GM23248 (cell line): ENCODE measurements at regions not wholly inside any gene's neighbourhood (a gene's known extent, or its start where the extent isn't known, plus 50 kb on each side); places are given as distances from the start of the nearest gene placed in this dataset.
"Not testable (repeated sequence)": the region's sequence is repeated elsewhere in the genome, so short reads cannot be mapped to it uniquely, and the experiment has no call there.

Experiments
- DNase-seq: peaks from one replicate; pipeline ENCODE4 v3.0.0-alpha.2; 2015
- H2AFZ ChIP-seq: fragments of 200-600 bp; sonication (generic); 2 replicates; pipeline ENCODE4 v1.6.1; 2016; ENCODE audit warnings: antibody characterized with exemption
- H3F3A ChIP-seq: fragments of 200-600 bp; sonication (generic); 2 replicates; pipeline ENCODE4 v1.6.1; 2016; ENCODE audit warnings: mild to moderate bottlenecking, antibody characterized with exemption, mixed run types; ENCODE audit not compliant: insufficient read depth
- H3K27ac ChIP-seq: fragments of 200-600 bp; sonication (generic); 2 replicates; pipeline ENCODE4 v1.5.1; 2016; ENCODE audit warnings: mild to moderate bottlenecking
- H3K27me3 ChIP-seq: fragments of 200-600 bp; sonication (generic); replicated peaks from 2 replicates; pipeline ENCODE4 v1.6.1; 2016; ENCODE audit warnings: mild to moderate bottlenecking; ENCODE audit not compliant: insufficient read depth
- H3K36me3 ChIP-seq: fragments of 200-600 bp; sonication (generic); 2 replicates; pipeline ENCODE4 v1.6.1; 2016; ENCODE audit warnings: low read depth, mild to moderate bottlenecking
- H3K4me1 ChIP-seq: fragments of 200-600 bp; sonication (generic); 2 replicates; pipeline ENCODE4 v1.6.1; 2016; ENCODE audit warnings: mild to moderate bottlenecking; ENCODE audit not compliant: insufficient read depth
- H3K4me2 ChIP-seq: fragments of 200-600 bp; sonication (generic); one replicate; pipeline ENCODE4 v1.6.1; 2016; ENCODE audit warnings: mild to moderate bottlenecking; ENCODE audit not compliant: unreplicated experiment
- H3K4me3 ChIP-seq: fragments of 200-600 bp; sonication (generic); 2 replicates; pipeline ENCODE4 v1.5.1; 2016; ENCODE audit warnings: mild to moderate bottlenecking
- H3K79me2 ChIP-seq: fragments of 200-600 bp; sonication (generic); 2 replicates; pipeline ENCODE4 v1.6.1; 2016; ENCODE audit warnings: mild to moderate bottlenecking; ENCODE audit not compliant: insufficient read depth
- H3K9ac ChIP-seq: fragments of 200-600 bp; sonication (generic); 2 replicates; pipeline ENCODE4 v1.6.1; 2016; ENCODE audit warnings: mild to moderate bottlenecking
- H3K9me2 ChIP-seq: fragments of 200-600 bp; sonication (generic); 2 replicates; pipeline ENCODE4 v1.6.1; 2016; ENCODE audit warnings: mixed run types, mild to moderate bottlenecking, moderate library complexity; ENCODE audit not compliant: insufficient read depth
- H3K9me3 ChIP-seq: fragments of 200-600 bp; sonication (generic); one replicate; pipeline ENCODE4 v1.6.1; 2017; ENCODE audit warnings: low read depth
- H4K20me1 ChIP-seq: fragments of 200-600 bp; sonication (generic); 2 replicates; pipeline ENCODE4 v1.6.0; 2016; ENCODE audit not compliant: insufficient read depth
- WGBS, 2 experiments: methylation state at CpG; one replicate each; pipeline ENCODE4 v1.1.6; 2015 to 2017; ENCODE audit warnings: low lambda C conversion rate in 2 of 2, low coverage in 1 of 2; ENCODE audit errors: missing lambda C conversion rate in 2 of 2; 5-methylcytosine and 5-hydroxymethylcytosine counted together
- in situ Hi-C: fragments of 300-500 bp; cut with MboI; formaldehyde crosslinking; loops from 2 replicates; pipeline ENCODE4 v1.15.0; 2020

DNA sequence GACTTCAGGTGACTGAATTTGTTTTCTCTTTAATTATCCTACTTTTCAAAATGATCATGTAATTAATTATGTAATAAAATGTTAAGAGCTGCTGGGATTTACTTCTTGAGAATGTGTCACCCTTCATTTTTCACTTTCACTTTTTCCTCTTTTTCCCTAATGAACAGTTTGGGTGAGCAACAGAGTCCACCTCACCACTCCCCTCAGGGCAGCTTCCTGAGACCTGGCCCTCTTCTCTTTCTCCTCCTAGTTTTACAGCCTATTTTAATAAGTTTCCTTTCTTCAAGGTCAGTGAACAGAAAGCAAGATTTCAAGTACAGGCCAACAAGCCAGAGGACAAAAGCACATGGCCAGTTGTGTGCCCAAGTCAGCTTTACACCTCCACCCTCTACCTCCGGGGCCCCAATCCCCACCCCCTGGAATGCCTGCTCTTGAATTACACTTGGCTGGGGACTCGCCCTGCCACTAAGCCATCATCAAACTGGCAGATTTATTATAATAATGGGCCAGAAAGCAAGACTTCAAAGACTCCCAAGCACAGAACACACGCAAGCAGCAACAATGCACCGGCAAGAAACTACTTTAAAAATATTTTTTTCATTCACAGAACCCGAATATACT lies 143.1 kb upstream of the VOPP1 start:
- H4K20me1 ChIP-seq, H3K9me3 ChIP-seq, H3K9me2 ChIP-seq, H3K79me2 ChIP-seq, H3K9ac ChIP-seq, H3F3A ChIP-seq, H3K27me3 ChIP-seq, H2AFZ ChIP-seq, H3K36me3 ChIP-seq, H3K4me1 ChIP-seq, H3K4me2 ChIP-seq, in situ Hi-C loops, H3K27ac ChIP-seq, DNase-seq, H3K4me3 ChIP-seq: not testable (repeated sequence)
- WGBS, 2 experiments: 19 to 21% methylated on average over 4 of the region's 5 CpGs

GRCh38 chr7:55714370-55714769 lies 142.1 kb upstream of the VOPP1 start:
- H3K27me3 ChIP-seq, in situ Hi-C loops: not testable (repeated sequence)
- WGBS, 2 experiments: 61 to 65% methylated on average over 2 of the region's 2 CpGs

GRCh38 chr7:55710312-55710711 lies 138.0 kb upstream of the VOPP1 start:
- not testable (repeated sequence) for DNase-seq, H3K9me2 ChIP-seq, H3K4me2 ChIP-seq

More at GRCh38 chr7:55714370-55714769, 142.1 kb upstream of the VOPP1 start:
- not testable (repeated sequence) for H3K4me2 ChIP-seq, H2AFZ ChIP-seq, H3F3A ChIP-seq, DNase-seq, H4K20me1 ChIP-seq, H3K79me2 ChIP-seq, H3K36me3 ChIP-seq, H3K9me2 ChIP-seq, H3K9ac ChIP-seq, H3K9me3 ChIP-seq, H3K27ac ChIP-seq, H3K4me3 ChIP-seq, H3K4me1 ChIP-seq

GRCh38 chr7:55708028-55708427 lies 135.7 kb upstream of the VOPP1 start:
- 5 to 11% methylated on average over 6 of the region's 6 CpGs for WGBS, 2 experiments
- peaks cover 14% of the 10 kb centered on the region; the same call in 1 of the 2 replicates for H3F3A ChIP-seq
- peak overlapping the region; percentile 77 for H2AFZ ChIP-seq
- H3K4me3 ChIP-seq: peak overlapping the region; percentile 57
- H3K9ac ChIP-seq: peak overlapping the region; percentile 62; the same call in 1 of the 2 replicates
- H3K9me3 ChIP-seq, H3K36me3 ChIP-seq, H3K79me2 ChIP-seq, in situ Hi-C loops, H3K27me3 ChIP-seq, H4K20me1 ChIP-seq, H3K9me2 ChIP-seq: not testable (repeated sequence)
- peak overlapping the region; percentile 74 for H3K27ac ChIP-seq
- peak overlapping the region; percentile 52 for H3K4me2 ChIP-seq
- peak; percentile 73 for DNase-seq
- peaks cover 17% of the 10 kb centered on the region for H3K4me1 ChIP-seq

More at GRCh38 chr7:55710312-55710711, 138.0 kb upstream of the VOPP1 start:
- H4K20me1 ChIP-seq, H2AFZ ChIP-seq, H3K27me3 ChIP-seq, H3K36me3 ChIP-seq, H3K9ac ChIP-seq, H3K9me3 ChIP-seq, H3K27ac ChIP-seq, H3K4me3 ChIP-seq, H3K79me2 ChIP-seq, in situ Hi-C loops: not testable (repeated sequence)
- WGBS, 2 experiments: 59 to 60% methylated on average over 2 of the region's 2 CpGs
- peaks cover 17% of the 10 kb centered on the region for H3K4me1 ChIP-seq
- peaks cover 14% of the 10 kb centered on the region; the same call in 1 of the 2 replicates for H3F3A ChIP-seq

DNA sequence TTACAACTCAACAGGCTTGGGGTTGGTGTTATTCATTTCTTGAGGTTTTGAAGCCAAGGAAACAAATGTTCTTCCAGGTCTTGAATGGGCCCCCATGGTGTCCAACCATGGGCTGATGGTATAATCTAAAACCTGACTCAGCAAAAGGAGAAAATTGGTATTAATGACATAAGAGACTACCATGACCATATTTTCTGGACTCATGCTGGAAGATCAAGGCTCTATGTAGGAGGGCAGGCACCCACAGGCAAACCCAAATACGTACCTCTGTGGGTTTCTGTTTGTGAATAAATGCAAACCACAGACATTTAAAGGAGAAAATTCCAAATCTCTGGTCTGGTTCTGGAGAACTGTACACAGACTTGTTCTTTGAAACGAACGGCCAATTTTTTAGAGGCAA lies 135.1 kb upstream of the VOPP1 start:
- Histone ChIP-seq H3F3A (peaks cover 14% of the 10 kb centered on the region; the same call in 1 of the 2 replicates), H3K4me1 (peaks cover 17% of the 10 kb centered on the region)
- H2AFZ ChIP-seq, H3K4me3 ChIP-seq, H3K9me3 ChIP-seq, H3K79me2 ChIP-seq, H3K27ac ChIP-seq, H3K36me3 ChIP-seq, H4K20me1 ChIP-seq, H3K27me3 ChIP-seq, H3K9me2 ChIP-seq, in situ Hi-C loops, DNase-seq, H3K4me2 ChIP-seq, H3K9ac ChIP-seq: not testable (repeated sequence)
- WGBS, 2 experiments: 7 to 21% methylated on average over 1 to 3 of the region's 3 CpGs

DNA sequence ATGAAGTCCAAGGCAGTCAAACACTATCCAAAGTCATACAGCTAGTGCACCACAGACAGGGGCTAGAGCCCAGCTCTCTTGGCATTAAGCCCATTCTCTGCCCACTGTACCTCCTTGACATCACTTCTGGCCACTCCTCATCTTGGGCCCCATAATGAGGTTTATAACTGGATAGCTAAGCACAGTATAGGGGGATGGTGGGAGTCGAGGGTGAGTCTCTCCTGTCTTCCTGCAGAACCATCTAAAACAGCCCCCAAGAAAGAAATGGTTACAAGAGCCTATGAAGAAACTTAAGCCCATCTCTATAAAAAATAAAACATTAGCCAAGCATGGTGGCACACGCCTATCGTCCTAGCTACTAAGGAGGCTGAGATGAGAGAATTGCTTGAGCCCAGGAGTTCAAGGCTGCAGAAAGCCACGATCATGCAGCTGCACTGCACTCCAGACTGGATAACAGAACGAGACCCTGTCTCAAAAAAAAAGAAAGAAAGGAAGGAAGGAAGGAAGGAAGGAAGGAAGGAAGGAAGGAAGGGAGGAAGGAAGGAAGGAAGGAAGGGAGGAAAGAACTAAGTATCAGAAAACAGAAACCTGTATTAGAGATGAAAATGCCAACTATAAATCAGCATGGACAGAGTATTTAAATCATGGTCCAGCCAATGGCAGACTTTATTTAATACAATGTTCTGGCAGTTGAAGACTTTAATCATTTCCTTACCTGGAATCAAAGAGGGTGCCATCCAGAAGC lies 134.3 kb upstream of the VOPP1 start:
- Histone ChIP-seq H3K27ac (peak overlapping the region; percentile 71), H3K4me2 (peak overlapping the region; percentile 39), H3K9ac (0 out of 2 replicates have a peak overlapping the region, but pooled peaks have one; percentile 17), H3F3A (peaks cover 14% of the 10 kb centered on the region; the same call in 1 of the 2 replicates), H3K4me1 (peaks cover 17% of the 10 kb centered on the region)
- WGBS, 2 experiments: 78 to 86% methylated on average over 5 of the region's 5 CpGs
- H3K36me3 ChIP-seq, H3K27me3 ChIP-seq, in situ Hi-C loops, H3K9me2 ChIP-seq, H3K9me3 ChIP-seq, H2AFZ ChIP-seq, H4K20me1 ChIP-seq, DNase-seq, H3K79me2 ChIP-seq, H3K4me3 ChIP-seq: not testable (repeated sequence)

GRCh38 chr7:55705728-55706450 lies 133.6 kb upstream of the VOPP1 start:
- DNase-seq: peak; percentile 31
- H3K9me2 ChIP-seq, H3K79me2 ChIP-seq, H3K27me3 ChIP-seq, H3K9me3 ChIP-seq, H2AFZ ChIP-seq, in situ Hi-C loops, H3K4me3 ChIP-seq, H4K20me1 ChIP-seq, H3K36me3 ChIP-seq: not testable (repeated sequence)
- 36 to 42% methylated on average over 5 of the region's 5 CpGs for WGBS, 2 experiments
- H3F3A ChIP-seq: peaks cover 14% of the 10 kb centered on the region; the same call in 1 of the 2 replicates
- peak overlapping the region; percentile 39 for H3K4me2 ChIP-seq
- H3K4me1 ChIP-seq: peaks cover 17% of the 10 kb centered on the region
- 0 out of 2 replicates have a peak overlapping the region, but pooled peaks have one; percentile 17 for H3K9ac ChIP-seq
- peak overlapping the region; percentile 71 for H3K27ac ChIP-seq
